MM.1S (cell line): ENCODE measurements at regions not wholly inside any gene's neighbourhood (a gene's known extent, or its start where the extent isn't known, plus 50 kb on each side); places are given as distances from the start of the nearest gene placed in this dataset.
A peak's percentile ranks its signal among the peaks of the same experiment; 100 is the strongest.

Source experiments
- DNase-seq: peaks from one replicate; pipeline ENCODE4 v3.0.0-alpha.2; 2015
- H2AFZ ChIP-seq: fragments of 300-600 bp; sonication (generic); 2 replicates; pipeline ENCODE4 v1.6.0; 2016; ENCODE audit warnings: antibody characterized with exemption, low read length
- H3F3A ChIP-seq: fragments of 300-600 bp; sonication (generic); 2 replicates; pipeline ENCODE4 v1.6.1; 2016; ENCODE audit warnings: mild to moderate bottlenecking, antibody characterized with exemption, low read length, moderate library complexity, mixed read lengths; ENCODE audit not compliant: insufficient read depth
- H3K27ac ChIP-seq: fragments of 300-600 bp; sonication (generic); 2 replicates; pipeline ENCODE4 v1.5.1; 2016; ENCODE audit warnings: mild to moderate bottlenecking, low read length
- H3K27me3 ChIP-seq: fragments of 300-600 bp; sonication (generic); replicated peaks from 2 replicates; pipeline ENCODE4 v1.6.0; 2016; ENCODE audit warnings: low read length; ENCODE audit not compliant: insufficient read depth
- H3K36me3 ChIP-seq: fragments of 300-600 bp; sonication (generic); replicated peaks from 2 replicates; pipeline ENCODE4 v1.6.1; 2016; ENCODE audit warnings: mild to moderate bottlenecking, low read length, mixed read lengths; ENCODE audit not compliant: insufficient read depth
- H3K4me1 ChIP-seq: fragments of 300-600 bp; sonication (generic); 2 replicates; pipeline ENCODE4 v1.6.1; 2016; ENCODE audit warnings: low read length, mixed read lengths
- H3K4me2 ChIP-seq: fragments of 300-600 bp; sonication (generic); 2 replicates; pipeline ENCODE4 v1.6.0; 2016; ENCODE audit warnings: low read depth, low read length
- H3K4me3 ChIP-seq: fragments of 300-600 bp; sonication (generic); 2 replicates; pipeline ENCODE4 v1.5.1; 2016; ENCODE audit warnings: low read length, mixed read lengths
- H3K79me2 ChIP-seq: fragments of 300-600 bp; sonication (generic); 2 replicates; pipeline ENCODE4 v1.6.1; 2016; ENCODE audit warnings: mixed run types, low read length, mixed read lengths
- H3K9ac ChIP-seq: fragments of 300-600 bp; sonication (generic); 2 replicates; pipeline ENCODE4 v1.6.1; 2016; ENCODE audit warnings: low read length, mixed read lengths
- H3K9me2 ChIP-seq: fragments of 300-600 bp; sonication (generic); replicated peaks from 2 replicates; pipeline ENCODE4 v1.6.1; 2016; ENCODE audit warnings: mild to moderate bottlenecking, low read length, mixed read lengths; ENCODE audit not compliant: insufficient read depth
- H3K9me3 ChIP-seq: fragments of 300-600 bp; sonication (generic); replicated peaks from 2 replicates; pipeline ENCODE4 v1.6.1; 2016; ENCODE audit warnings: mild to moderate bottlenecking, low read length, mixed read lengths; ENCODE audit not compliant: insufficient read depth
- H4K20me1 ChIP-seq: fragments of 300-600 bp; sonication (generic); 2 replicates; pipeline ENCODE4 v1.6.1; 2016; ENCODE audit warnings: mild to moderate bottlenecking, low read length, moderate library complexity, mixed read lengths; ENCODE audit not compliant: insufficient read depth
- EZH2 ChIP-seq: fragments of 300-600 bp; sonication (generic); optimal IDR thresholded peaks from 2 replicates; pipeline ENCODE3; 2017; ENCODE audit warnings: low read depth, mild to moderate bottlenecking, antibody characterized with exemption, low read length, mixed read lengths
- EZH2phosphoT487 ChIP-seq: fragments of 300-600 bp; sonication (generic); IDR thresholded peaks from 2 replicates; pipeline ENCODE4 v1.6.1; 2018; ENCODE audit warnings: antibody characterized with exemption, low read length
- TF ChIP-seq, protein P1 (sequence below): fragments of 300-600 bp; sonication (generic); IDR thresholded peaks from 2 replicates; pipeline ENCODE4 v1.5.1; 2016; ENCODE audit warnings: antibody characterized with exemption, low read length, mixed read lengths

- Histone ChIP-seq H3K4me3 (no peak overlapping the region), H3K4me2 (no peak overlapping the region), H4K20me1 (no peaks in the 10 kb centered on the region), H3K27me3 (no peaks in the 10 kb centered on the region), H3K9me2 (no peaks in the 10 kb centered on the region), H3K27ac (no peak overlapping the region), H3K79me2 (no peaks in the 10 kb centered on the region), H3K9me3 (no peaks in the 10 kb centered on the region), H3F3A (no peaks in the 10 kb centered on the region), H2AFZ (no peak overlapping the region), H3K36me3 (no peaks in the 10 kb centered on the region), H3K9ac (no peak overlapping the region), H3K4me1 (no peaks in the 10 kb centered on the region)
- no peak for DNase-seq
- no peak for TF ChIP-seq EZH2
- TF ChIP-seq, protein P1, sequence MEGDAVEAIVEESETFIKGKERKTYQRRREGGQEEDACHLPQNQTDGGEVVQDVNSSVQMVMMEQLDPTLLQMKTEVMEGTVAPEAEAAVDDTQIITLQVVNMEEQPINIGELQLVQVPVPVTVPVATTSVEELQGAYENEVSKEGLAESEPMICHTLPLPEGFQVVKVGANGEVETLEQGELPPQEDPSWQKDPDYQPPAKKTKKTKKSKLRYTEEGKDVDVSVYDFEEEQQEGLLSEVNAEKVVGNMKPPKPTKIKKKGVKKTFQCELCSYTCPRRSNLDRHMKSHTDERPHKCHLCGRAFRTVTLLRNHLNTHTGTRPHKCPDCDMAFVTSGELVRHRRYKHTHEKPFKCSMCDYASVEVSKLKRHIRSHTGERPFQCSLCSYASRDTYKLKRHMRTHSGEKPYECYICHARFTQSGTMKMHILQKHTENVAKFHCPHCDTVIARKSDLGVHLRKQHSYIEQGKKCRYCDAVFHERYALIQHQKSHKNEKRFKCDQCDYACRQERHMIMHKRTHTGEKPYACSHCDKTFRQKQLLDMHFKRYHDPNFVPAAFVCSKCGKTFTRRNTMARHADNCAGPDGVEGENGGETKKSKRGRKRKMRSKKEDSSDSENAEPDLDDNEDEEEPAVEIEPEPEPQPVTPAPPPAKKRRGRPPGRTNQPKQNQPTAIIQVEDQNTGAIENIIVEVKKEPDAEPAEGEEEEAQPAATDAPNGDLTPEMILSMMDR, result no peak
- TF ChIP-seq EZH2phosphoT487, result no peak
Measured at GRCh38 chr2:35920061-35920460, 435.5 kb upstream of the CRIM1 start.

DNA sequence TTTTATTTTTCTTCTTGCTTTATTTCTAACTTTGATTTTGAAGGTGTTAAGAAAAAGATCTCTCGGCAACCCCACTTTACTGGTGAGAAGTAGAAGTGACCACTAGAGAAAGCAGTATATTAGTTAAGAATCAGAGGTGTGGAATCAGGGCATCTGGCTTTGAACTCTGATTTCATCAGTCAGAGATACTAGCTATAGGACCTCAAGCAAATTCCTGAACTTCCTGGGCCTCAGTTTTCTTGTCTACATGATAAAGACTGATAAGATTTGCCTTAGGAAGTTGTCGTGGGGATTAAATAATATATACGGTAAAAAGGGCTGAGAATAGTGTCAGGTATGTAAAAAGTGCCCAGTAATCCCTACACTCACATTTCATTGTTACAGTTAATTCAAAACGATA lies 440.3 kb upstream of the CRIM1 start:
- Histone ChIP-seq H3K27ac (no peak overlapping the region), H3K79me2 (no peaks in the 10 kb centered on the region), H3K36me3 (no peaks in the 10 kb centered on the region), H3K9me3 (no peaks in the 10 kb centered on the region), H3F3A (no peaks in the 10 kb centered on the region), H3K4me1 (no peaks in the 10 kb centered on the region), H2AFZ (no peak overlapping the region), H3K9ac (no peak overlapping the region), H3K4me2 (no peak overlapping the region), H3K27me3 (no peaks in the 10 kb centered on the region), H3K9me2 (no peaks in the 10 kb centered on the region), H3K4me3 (no peak overlapping the region), H4K20me1 (no peaks in the 10 kb centered on the region)
- TF ChIP-seq EZH2phosphoT487 (no peak), EZH2 (no peak)
- TF ChIP-seq, protein P1, result no peak
- no peak for DNase-seq

- peak; percentile 57 for DNase-seq
- Histone ChIP-seq H3K79me2 (no peaks in the 10 kb centered on the region), H4K20me1 (no peaks in the 10 kb centered on the region), H2AFZ (0 out of 2 replicates have a peak overlapping the region, but pooled peaks have one; percentile 18), H3K9me3 (no peaks in the 10 kb centered on the region), H3K4me1 (peaks cover 6% of the 10 kb centered on the region; the same call in 1 of the 2 replicates), H3K27ac (no peak overlapping the region), H3K27me3 (no peaks in the 10 kb centered on the region), H3K36me3 (no peaks in the 10 kb centered on the region), H3F3A (no peaks in the 10 kb centered on the region), H3K4me3 (peak overlapping the region; percentile 18; the same call in 1 of the 2 replicates), H3K9me2 (no peaks in the 10 kb centered on the region), H3K9ac (no peak overlapping the region), H3K4me2 (peak overlapping the region; percentile 27; the same call in 1 of the 2 replicates)
- TF ChIP-seq EZH2, result no peak
- TF ChIP-seq, protein P1, result no peak
- TF ChIP-seq EZH2phosphoT487, result no peak
Measured at GRCh38 chr2:35891936-35892335, 463.6 kb upstream of the CRIM1 start.
